ENCODE measurements at regions not wholly inside any gene's neighbourhood (a gene's known extent, or its start where the extent isn't known, plus 50 kb on each side); places are given as distances from the start of the nearest gene placed in this dataset.

DNA sequence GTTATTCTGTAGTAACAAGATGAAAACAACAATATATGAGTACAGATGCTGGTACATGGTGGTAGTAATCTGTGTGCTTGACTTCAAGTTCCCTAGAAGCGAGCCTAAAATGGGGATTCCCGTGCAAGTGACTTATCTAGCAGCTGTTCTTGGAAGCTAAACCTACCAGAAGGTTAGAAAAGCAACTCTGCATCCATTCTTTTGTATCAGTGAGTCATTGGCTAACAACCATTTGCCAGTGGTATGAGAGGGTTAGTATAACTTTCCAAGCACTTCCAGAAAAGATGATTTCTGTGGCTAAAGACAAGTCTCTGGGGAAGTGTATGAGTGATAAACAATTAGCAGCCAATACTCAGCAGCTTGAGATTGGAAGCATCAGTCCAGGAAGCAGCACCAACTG, 787.7 kb upstream of the CDH6 start:
- no peak for FAIRE-seq
- 38 to 52% (median 44%) methylated on average over 2 of the region's 2 CpGs for WGBS, 3 donors
- H3K9me3 ChIP-seq (ENCODE audit: control insufficient read depth in 2 of 2, insufficient read depth in 1 of 2, low read depth in 1 of 2, low read length in 1 of 2) = no peaks in the 10 kb centered on the region
- no peak for DNase-seq
- H3K36me3 ChIP-seq (ENCODE audit: control insufficient read depth in 3 of 3, insufficient read depth in 2 of 3, low read depth in 1 of 3, low read length in 3 of 3) = no peaks in the 10 kb centered on the region
- H3K4me1 ChIP-seq (ENCODE audit: control insufficient read depth in 3 of 3, insufficient read depth in 2 of 3, low read depth in 1 of 3, low read length in 2 of 3) = no peaks in the 10 kb centered on the region
- H3K27ac ChIP-seq (ENCODE audit: low read depth in 1 of 3, low read length in 2 of 3) = no peak overlapping the region
- H3K27me3 ChIP-seq (ENCODE audit: control insufficient read depth in 3 of 3, insufficient read depth in 3 of 3, low read length in 3 of 3) = no peaks in the 10 kb centered on the region
- no peak overlapping the region for H3K4me3 ChIP-seq (ENCODE audit: low read depth in 1 of 3, low read length in 3 of 3)

DNA sequence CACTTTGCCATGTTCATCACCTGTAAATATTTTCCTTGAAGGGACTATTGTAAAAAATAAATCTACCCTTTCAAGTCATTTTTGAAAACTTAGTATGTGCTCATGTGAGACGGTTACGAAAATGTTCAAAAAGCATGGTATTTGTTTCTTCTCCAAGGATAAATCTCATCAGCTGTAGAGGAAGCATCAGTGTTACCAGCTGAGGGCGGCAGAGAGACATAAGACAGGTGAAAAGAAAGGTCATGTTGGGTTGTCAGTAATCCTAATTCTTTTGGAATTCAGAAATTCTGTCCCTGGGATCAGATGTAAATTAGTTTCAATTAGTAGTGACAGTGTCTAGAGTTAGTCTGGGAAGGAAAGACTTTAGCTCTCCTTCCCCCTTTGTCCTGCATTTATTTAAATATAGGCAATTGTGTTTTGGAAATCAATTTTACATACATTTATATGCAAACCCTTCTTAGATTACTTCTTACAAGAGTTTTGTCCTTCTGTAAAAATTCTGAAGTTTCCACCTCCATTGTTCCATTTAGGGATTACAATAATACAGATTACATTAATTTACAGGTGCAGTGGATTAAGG, 791.9 kb upstream of the CDH6 start:
- DNase-seq = peak; percentile 43 to 48
- Histone ChIP-seq H3K9me3 (ENCODE audit: control insufficient read depth in 2 of 2, insufficient read depth in 1 of 2, low read depth in 1 of 2, low read length in 1 of 2) (no peaks in the 10 kb centered on the region), H3K4me3 (ENCODE audit: low read depth in 1 of 3, low read length in 3 of 3) (no peak overlapping the region), H3K4me1 (ENCODE audit: control insufficient read depth in 3 of 3, insufficient read depth in 2 of 3, low read depth in 1 of 3, low read length in 2 of 3) (no peaks in the 10 kb centered on the region), H3K36me3 (ENCODE audit: control insufficient read depth in 3 of 3, insufficient read depth in 2 of 3, low read depth in 1 of 3, low read length in 3 of 3) (no peaks in the 10 kb centered on the region), H3K27ac (ENCODE audit: low read depth in 1 of 3, low read length in 2 of 3) (no peak overlapping the region), H3K27me3 (ENCODE audit: control insufficient read depth in 3 of 3, insufficient read depth in 3 of 3, low read length in 3 of 3) (no peaks in the 10 kb centered on the region)
- no peak for FAIRE-seq
- 22 to 39% (median 25%) methylated on average over 3 of the region's 3 CpGs for WGBS, 3 donors

- DNase-seq (no peak), FAIRE-seq (no peak)
- Histone ChIP-seq H3K9me3 (ENCODE audit: control insufficient read depth in 2 of 2, insufficient read depth in 1 of 2, low read depth in 1 of 2, low read length in 1 of 2) (no peaks in the 10 kb centered on the region), H3K36me3 (ENCODE audit: control insufficient read depth in 3 of 3, insufficient read depth in 2 of 3, low read depth in 1 of 3, low read length in 3 of 3) (no peaks in the 10 kb centered on the region), H3K4me1 (ENCODE audit: control insufficient read depth in 3 of 3, insufficient read depth in 2 of 3, low read depth in 1 of 3, low read length in 2 of 3) (no peaks in the 10 kb centered on the region), H3K4me3 (ENCODE audit: low read depth in 1 of 3, low read length in 3 of 3) (no peak overlapping the region), H3K27ac (ENCODE audit: low read depth in 1 of 3, low read length in 2 of 3) (no peak overlapping the region), H3K27me3 (ENCODE audit: control insufficient read depth in 3 of 3, insufficient read depth in 3 of 3, low read length in 3 of 3) (no peaks in the 10 kb centered on the region)
Measured at GRCh38 chr5:30398423-30398822, 795.1 kb upstream of the CDH6 start.

DNA sequence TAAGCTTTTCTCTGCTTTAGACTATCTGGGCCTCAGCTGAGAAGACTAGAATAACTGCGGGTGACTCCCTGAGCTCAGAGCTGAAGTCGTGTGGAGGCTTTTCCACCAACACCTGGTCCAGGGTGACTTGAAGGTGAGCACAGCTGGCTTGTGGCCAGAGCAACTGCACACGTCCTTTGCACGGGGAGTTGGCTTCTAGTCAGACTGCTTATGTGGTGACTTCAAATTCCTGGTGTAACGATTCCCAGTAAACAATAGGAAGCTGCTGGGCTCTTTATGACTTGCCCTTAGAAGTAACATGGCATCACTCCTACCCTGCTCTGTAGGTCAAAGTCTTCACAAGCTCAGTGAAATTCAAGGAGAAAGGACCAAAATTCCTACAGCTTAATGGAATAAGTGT, 800.6 kb upstream of the CDH6 start:
- FAIRE-seq (no peak), DNase-seq (peak in 1 of 2 donors; percentile 6)
- Histone ChIP-seq H3K4me3 (ENCODE audit: low read depth in 1 of 3, low read length in 3 of 3) (no peak overlapping the region), H3K4me1 (ENCODE audit: control insufficient read depth in 3 of 3, insufficient read depth in 2 of 3, low read depth in 1 of 3, low read length in 2 of 3) (no peaks in the 10 kb centered on the region), H3K27me3 (ENCODE audit: control insufficient read depth in 3 of 3, insufficient read depth in 3 of 3, low read length in 3 of 3) (no peaks in the 10 kb centered on the region), H3K9me3 (ENCODE audit: control insufficient read depth in 2 of 2, insufficient read depth in 1 of 2, low read depth in 1 of 2, low read length in 1 of 2) (no peaks in the 10 kb centered on the region), H3K27ac (ENCODE audit: low read depth in 1 of 3, low read length in 2 of 3) (no peak overlapping the region), H3K36me3 (ENCODE audit: control insufficient read depth in 3 of 3, insufficient read depth in 2 of 3, low read depth in 1 of 3, low read length in 3 of 3) (no peaks in the 10 kb centered on the region)
- WGBS, 3 donors = 28 to 57% (median 45%) methylated on average over 5 of the region's 5 CpGs

- no peaks in the 10 kb centered on the region for H3K4me1 ChIP-seq (ENCODE audit: control insufficient read depth in 3 of 3, insufficient read depth in 2 of 3, low read depth in 1 of 3, low read length in 2 of 3)
- 0 to 35% (median 12%) methylated on average over 2 of the region's 2 CpGs for WGBS, 3 donors
- H3K36me3 ChIP-seq (ENCODE audit: control insufficient read depth in 3 of 3, insufficient read depth in 2 of 3, low read depth in 1 of 3, low read length in 3 of 3) = no peaks in the 10 kb centered on the region
- no peak overlapping the region for H3K4me3 ChIP-seq (ENCODE audit: low read depth in 1 of 3, low read length in 3 of 3)
- no peak overlapping the region for H3K27ac ChIP-seq (ENCODE audit: low read depth in 1 of 3, low read length in 2 of 3)
- FAIRE-seq (no peak), DNase-seq (no peak)
- H3K9me3 ChIP-seq (ENCODE audit: control insufficient read depth in 2 of 2, insufficient read depth in 1 of 2, low read depth in 1 of 2, low read length in 1 of 2) = no peaks in the 10 kb centered on the region
- no peaks in the 10 kb centered on the region for H3K27me3 ChIP-seq (ENCODE audit: control insufficient read depth in 3 of 3, insufficient read depth in 3 of 3, low read length in 3 of 3)
Measured at GRCh38 chr5:30390095-30390494, 803.4 kb upstream of the CDH6 start.

DNA sequence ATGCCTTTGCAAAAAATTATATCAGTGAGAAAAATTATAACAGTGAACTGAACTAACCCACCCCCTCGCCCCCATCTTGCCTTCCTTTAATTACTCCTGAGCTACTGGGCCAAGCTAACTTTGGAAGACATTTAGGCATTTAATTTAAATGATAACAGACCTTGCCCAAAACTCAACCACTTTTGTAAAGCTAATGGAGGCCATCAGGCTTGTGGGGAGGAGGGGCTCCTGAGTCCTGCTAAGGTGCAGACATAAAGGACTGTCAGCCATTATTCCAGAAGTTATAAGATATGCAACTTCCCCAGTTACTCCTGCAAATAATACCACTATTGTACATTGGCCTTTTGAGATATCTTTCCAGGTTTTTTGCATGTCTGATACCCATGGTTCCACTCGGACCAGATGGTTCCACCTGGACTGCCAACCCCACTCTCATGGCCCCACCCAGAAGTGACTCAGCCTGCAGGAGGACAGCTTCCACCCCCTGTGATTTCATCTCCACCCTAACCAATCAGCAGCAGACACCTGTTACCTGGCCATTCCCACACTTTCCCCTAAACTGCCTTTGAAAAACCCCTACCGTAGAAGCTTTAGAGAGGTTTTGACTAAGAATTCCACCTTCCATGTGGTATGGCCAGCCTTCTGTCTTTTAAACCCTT, 805.4 kb upstream of the CDH6 start:
- Histone ChIP-seq H3K4me3 (ENCODE audit: low read depth in 1 of 3, low read length in 3 of 3) (no peak overlapping the region), H3K4me1 (ENCODE audit: control insufficient read depth in 3 of 3, insufficient read depth in 2 of 3, low read depth in 1 of 3, low read length in 2 of 3) (no peaks in the 10 kb centered on the region), H3K27me3 (ENCODE audit: control insufficient read depth in 3 of 3, insufficient read depth in 3 of 3, low read length in 3 of 3) (no peaks in the 10 kb centered on the region), H3K27ac (ENCODE audit: low read depth in 1 of 3, low read length in 2 of 3) (no peak overlapping the region), H3K36me3 (ENCODE audit: control insufficient read depth in 3 of 3, insufficient read depth in 2 of 3, low read depth in 1 of 3, low read length in 3 of 3) (no peaks in the 10 kb centered on the region), H3K9me3 (ENCODE audit: control insufficient read depth in 2 of 2, insufficient read depth in 1 of 2, low read depth in 1 of 2, low read length in 1 of 2) (no peaks in the 10 kb centered on the region)
- no peak for FAIRE-seq
- WGBS, 3 donors = 57 to 68% (median 66%) methylated on average over 3 of the region's 3 CpGs
- DNase-seq = no peak

GRCh38 chr5:30385754-30386153, 807.7 kb upstream of the CDH6 start:
- H3K27me3 ChIP-seq (ENCODE audit: control insufficient read depth in 3 of 3, insufficient read depth in 3 of 3, low read length in 3 of 3) = no peaks in the 10 kb centered on the region
- no peak for FAIRE-seq
- H3K4me1 ChIP-seq (ENCODE audit: control insufficient read depth in 3 of 3, insufficient read depth in 2 of 3, low read depth in 1 of 3, low read length in 2 of 3) = no peaks in the 10 kb centered on the region
- H3K36me3 ChIP-seq (ENCODE audit: control insufficient read depth in 3 of 3, insufficient read depth in 2 of 3, low read depth in 1 of 3, low read length in 3 of 3) = no peaks in the 10 kb centered on the region
- no peaks in the 10 kb centered on the region for H3K9me3 ChIP-seq (ENCODE audit: control insufficient read depth in 2 of 2, insufficient read depth in 1 of 2, low read depth in 1 of 2, low read length in 1 of 2)
- H3K27ac ChIP-seq (ENCODE audit: low read depth in 1 of 3, low read length in 2 of 3) = no peak overlapping the region
- no peak overlapping the region for H3K4me3 ChIP-seq (ENCODE audit: low read depth in 1 of 3, low read length in 3 of 3)
- WGBS, 3 donors = 84 to 95% (median 88%) methylated on average over 2 of the region's 2 CpGs
- DNase-seq = no peak

- Histone ChIP-seq H3K27me3 (ENCODE audit: control insufficient read depth in 3 of 3, insufficient read depth in 3 of 3, low read length in 3 of 3) (no peaks in the 10 kb centered on the region), H3K9me3 (ENCODE audit: control insufficient read depth in 2 of 2, insufficient read depth in 1 of 2, low read depth in 1 of 2, low read length in 1 of 2) (no peaks in the 10 kb centered on the region), H3K4me3 (ENCODE audit: low read depth in 1 of 3, low read length in 3 of 3) (no peak overlapping the region), H3K27ac (ENCODE audit: low read depth in 1 of 3, low read length in 2 of 3) (no peak overlapping the region), H3K4me1 (ENCODE audit: control insufficient read depth in 3 of 3, insufficient read depth in 2 of 3, low read depth in 1 of 3, low read length in 2 of 3) (no peaks in the 10 kb centered on the region), H3K36me3 (ENCODE audit: control insufficient read depth in 3 of 3, insufficient read depth in 2 of 3, low read depth in 1 of 3, low read length in 3 of 3) (no peaks in the 10 kb centered on the region)
- 86 to 91% (median 90%) methylated on average over 4 of the region's 4 CpGs for WGBS, 3 donors
- no peak for FAIRE-seq
- DNase-seq = no peak
Measured at GRCh38 chr5:30384171-30384570, 809.3 kb upstream of the CDH6 start.

- WGBS, 3 donors = 63 to 77% (median 66%) methylated on average over 4 of the region's 4 CpGs
- no peak overlapping the region for H3K27ac ChIP-seq (ENCODE audit: low read depth in 1 of 3, low read length in 2 of 3)
- no peaks in the 10 kb centered on the region for H3K9me3 ChIP-seq (ENCODE audit: control insufficient read depth in 2 of 2, insufficient read depth in 1 of 2, low read depth in 1 of 2, low read length in 1 of 2)
- H3K4me1 ChIP-seq (ENCODE audit: control insufficient read depth in 3 of 3, insufficient read depth in 2 of 3, low read depth in 1 of 3, low read length in 2 of 3) = no peaks in the 10 kb centered on the region
- DNase-seq = no peak
- H3K27me3 ChIP-seq (ENCODE audit: control insufficient read depth in 3 of 3, insufficient read depth in 3 of 3, low read length in 3 of 3) = no peaks in the 10 kb centered on the region
- no peak for FAIRE-seq
- H3K4me3 ChIP-seq (ENCODE audit: low read depth in 1 of 3, low read length in 3 of 3) = no peak overlapping the region
- H3K36me3 ChIP-seq (ENCODE audit: control insufficient read depth in 3 of 3, insufficient read depth in 2 of 3, low read depth in 1 of 3, low read length in 3 of 3) = no peaks in the 10 kb centered on the region
Measured at GRCh38 chr5:30380228-30380627, 813.3 kb upstream of the CDH6 start.

All from small intestine (tissue), 7 donors.